NB4 (cell line): ENCODE measurements at regions not wholly inside any gene's neighbourhood (a gene's known extent, or its start where the extent isn't known, plus 50 kb on each side); places are given as distances from the start of the nearest gene placed in this dataset.

ENCODE experiments used
- DNase-seq: peaks from one replicate; pipeline ENCODE4 v3.0.0; 2010; ENCODE audit warnings: low read depth
- H3K4me3 ChIP-seq: one replicate; pipeline ENCODE4 v1.5.1; 2011; ENCODE audit warnings: mild to moderate bottlenecking, low read depth, low read length, moderate library complexity
- MYC ChIP-seq: IDR thresholded peaks from 2 replicates; pipeline ENCODE4 v1.6.1; 2011; ENCODE audit warnings: low read depth, low read length
- POLR2A ChIP-seq: IDR thresholded peaks from 2 replicates; pipeline ENCODE4 v1.6.1; 2011; ENCODE audit warnings: mild to moderate bottlenecking; ENCODE audit not compliant: insufficient read length; ENCODE audit errors: extremely low read depth
- TF ChIP-seq, protein P1 (sequence below): IDR thresholded peaks from 2 replicates; pipeline ENCODE4 v1.6.1; 2011; ENCODE audit warnings: low read depth, low read length
- TF ChIP-seq, protein P2 (sequence below): IDR thresholded peaks from one replicate; pipeline ENCODE4 v1.5.1; 2012; ENCODE audit warnings: low read depth, low read length

DNA sequence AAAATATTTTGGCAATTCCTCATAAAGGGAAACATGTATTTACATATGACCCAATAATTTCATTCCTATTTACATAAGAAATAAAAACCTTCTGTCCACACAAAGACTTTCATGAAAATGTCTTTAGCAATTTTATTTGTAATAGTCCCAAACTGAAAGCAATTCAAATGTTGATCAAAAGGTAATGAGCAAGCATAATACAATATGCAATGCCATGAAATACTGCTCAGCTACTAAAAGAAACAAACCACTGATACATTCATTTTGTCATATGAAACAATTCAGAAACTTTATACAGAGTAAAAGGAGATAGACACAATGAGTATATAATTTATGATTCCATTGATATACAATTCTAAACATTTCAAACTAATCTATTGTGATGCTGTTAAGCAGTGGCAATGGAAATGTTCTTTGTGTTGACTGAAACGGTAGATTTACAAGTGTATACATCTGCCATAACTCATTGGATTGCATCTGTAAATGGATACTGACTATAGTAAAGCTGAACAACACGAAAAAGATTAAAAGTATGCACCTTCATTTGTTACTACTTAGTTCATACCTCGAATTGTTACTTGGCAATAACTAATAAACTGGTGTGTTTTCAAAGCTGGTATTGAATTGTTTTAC, 335.6 kb downstream of the GASK1B start:
- TF ChIP-seq MYC (no peak), POLR2A (no peak)
- TF ChIP-seq, protein P1, sequence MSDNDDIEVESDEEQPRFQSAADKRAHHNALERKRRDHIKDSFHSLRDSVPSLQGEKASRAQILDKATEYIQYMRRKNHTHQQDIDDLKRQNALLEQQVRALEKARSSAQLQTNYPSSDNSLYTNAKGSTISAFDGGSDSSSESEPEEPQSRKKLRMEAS, result no peak
- TF ChIP-seq, protein P2, sequence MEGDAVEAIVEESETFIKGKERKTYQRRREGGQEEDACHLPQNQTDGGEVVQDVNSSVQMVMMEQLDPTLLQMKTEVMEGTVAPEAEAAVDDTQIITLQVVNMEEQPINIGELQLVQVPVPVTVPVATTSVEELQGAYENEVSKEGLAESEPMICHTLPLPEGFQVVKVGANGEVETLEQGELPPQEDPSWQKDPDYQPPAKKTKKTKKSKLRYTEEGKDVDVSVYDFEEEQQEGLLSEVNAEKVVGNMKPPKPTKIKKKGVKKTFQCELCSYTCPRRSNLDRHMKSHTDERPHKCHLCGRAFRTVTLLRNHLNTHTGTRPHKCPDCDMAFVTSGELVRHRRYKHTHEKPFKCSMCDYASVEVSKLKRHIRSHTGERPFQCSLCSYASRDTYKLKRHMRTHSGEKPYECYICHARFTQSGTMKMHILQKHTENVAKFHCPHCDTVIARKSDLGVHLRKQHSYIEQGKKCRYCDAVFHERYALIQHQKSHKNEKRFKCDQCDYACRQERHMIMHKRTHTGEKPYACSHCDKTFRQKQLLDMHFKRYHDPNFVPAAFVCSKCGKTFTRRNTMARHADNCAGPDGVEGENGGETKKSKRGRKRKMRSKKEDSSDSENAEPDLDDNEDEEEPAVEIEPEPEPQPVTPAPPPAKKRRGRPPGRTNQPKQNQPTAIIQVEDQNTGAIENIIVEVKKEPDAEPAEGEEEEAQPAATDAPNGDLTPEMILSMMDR, result no peak
- H3K4me3 ChIP-seq, result no peak overlapping the region
- no peak for DNase-seq

DNA sequence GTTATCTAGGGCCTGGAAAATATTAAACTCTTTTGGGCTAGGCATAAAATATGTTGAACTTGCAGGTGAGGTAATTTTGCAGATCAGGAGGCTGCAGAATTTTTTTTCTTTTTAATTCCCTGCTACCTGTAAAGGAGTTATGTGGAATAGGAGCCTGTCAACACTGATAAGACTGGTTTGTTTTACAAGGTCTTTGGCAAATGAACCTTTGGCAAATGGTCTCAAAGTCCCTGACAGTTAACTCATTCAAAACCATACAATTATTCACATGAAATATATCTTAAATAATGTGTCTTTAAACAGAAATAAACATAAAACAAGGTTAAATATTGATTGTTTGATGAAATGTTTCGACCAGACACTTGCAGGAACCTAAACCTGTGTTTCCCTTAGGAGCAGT, 340.2 kb downstream of the GASK1B start:
- no peak overlapping the region for H3K4me3 ChIP-seq
- no peak for DNase-seq
- TF ChIP-seq POLR2A (no peak), MYC (no peak)
- TF ChIP-seq, protein P1, result no peak
- TF ChIP-seq, protein P2, result no peak

DNA sequence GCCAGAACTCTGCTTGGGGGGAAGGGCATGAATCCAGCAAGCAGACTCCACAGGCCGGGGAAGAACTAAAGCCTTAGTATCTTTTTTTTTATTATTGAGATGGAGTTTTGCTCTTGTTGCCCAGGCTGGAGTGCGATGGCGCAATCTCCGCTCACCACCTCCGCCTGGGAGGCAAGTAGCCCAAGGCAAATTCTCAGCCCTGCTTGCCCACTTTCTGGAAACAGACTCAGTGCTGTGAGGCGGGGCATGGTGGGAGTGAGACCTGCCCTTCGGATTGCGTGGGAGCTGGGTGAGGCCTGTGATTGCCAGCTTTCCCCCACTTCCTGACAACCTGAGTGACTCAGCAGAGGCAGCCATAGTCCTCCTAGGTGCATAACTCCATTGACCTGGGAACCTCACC, 348.8 kb downstream of the GASK1B start:
- TF ChIP-seq, protein P1, result no peak
- TF ChIP-seq, protein P2, result no peak
- TF ChIP-seq MYC (no peak), POLR2A (no peak)
- DNase-seq, result no peak
- H3K4me3 ChIP-seq, result no peak overlapping the region

DNA sequence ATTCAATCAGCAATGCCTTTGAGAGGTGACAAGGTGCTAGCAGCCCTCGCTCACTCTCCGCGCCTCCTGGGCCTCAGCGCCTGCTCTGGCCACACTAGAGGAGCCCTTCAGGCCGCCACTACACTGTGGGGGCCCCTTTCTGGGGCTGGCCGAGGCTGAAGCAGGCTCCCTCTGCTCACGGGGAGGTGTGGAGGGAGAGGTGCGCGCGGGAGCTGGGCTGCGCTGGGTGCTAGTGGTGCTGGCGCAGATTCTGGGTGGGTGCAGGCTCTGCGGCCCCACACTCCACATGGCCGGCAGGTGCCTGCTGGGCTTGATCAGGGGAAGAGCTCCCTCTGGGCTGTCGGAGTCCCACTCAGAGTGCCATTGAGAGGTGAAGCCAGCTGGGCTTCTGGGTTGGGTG, 351.0 kb downstream of the GASK1B start:
- TF ChIP-seq MYC (no peak), POLR2A (no peak)
- TF ChIP-seq, protein P2, result no peak
- TF ChIP-seq, protein P1, result no peak
- no peak overlapping the region for H3K4me3 ChIP-seq
- DNase-seq, result no peak

DNA sequence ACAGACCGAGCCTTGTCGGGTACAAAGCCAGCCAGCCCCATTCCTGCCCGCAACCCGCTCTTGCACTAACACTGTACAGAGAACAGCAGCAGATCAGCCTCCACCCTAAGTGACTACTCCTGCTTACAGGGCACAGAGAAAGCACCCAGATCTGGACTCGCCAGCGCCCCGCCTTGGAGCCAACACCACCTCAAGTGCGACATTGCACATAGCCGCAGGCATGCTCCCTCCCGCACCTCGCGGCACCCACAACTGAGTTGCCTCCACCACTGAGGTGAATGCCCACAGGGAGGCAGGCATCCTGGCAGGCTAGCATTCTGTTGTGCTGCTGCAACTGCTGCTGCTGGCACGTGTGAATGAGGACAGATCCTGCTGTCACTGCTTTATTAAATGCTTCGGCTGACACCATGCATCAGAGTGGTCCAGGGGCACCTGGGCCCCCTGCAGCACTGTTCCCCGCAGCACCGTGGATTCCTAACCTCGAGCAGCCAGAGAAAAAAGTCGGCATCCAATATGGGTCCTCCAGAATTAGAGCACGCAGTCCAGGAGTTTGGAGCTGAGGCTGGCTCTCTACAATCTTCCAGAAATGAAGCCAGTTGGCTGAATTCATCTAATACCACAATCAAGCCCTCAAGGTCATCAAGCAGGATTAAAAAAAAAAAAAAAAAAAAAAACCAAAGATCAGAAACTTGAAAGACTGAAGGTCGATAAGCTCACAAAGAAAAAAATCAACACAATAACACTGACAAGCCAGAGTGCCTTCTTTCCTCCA, 352.9 kb downstream of the GASK1B start:
- H3K4me3 ChIP-seq, result no peak overlapping the region
- no peak for DNase-seq
- no peak for TF ChIP-seq POLR2A
- TF ChIP-seq, protein P1, result no peak
- TF ChIP-seq MYC, result no peak
- TF ChIP-seq, protein P2, result no peak
